ENCODE measurements at regions not wholly inside any gene's neighbourhood (a gene's known extent, or its start where the extent isn't known, plus 50 kb on each side); places are given as distances from the start of the nearest gene placed in this dataset.

GRCh38 chr22:48515571-48516200, 1312.0 kb downstream of the BRD1 start:
- intact Hi-C loops (cut with DNase I): no loop called here
- TF ChIP-seq CTCF (IDR thresholded peaks at IDR 0.05): no peak
- 83 to 85% (median 85%) methylated on average over 24 of the region's 24 CpGs for WGBS, 3 donors
- H3K9me3 ChIP-seq: no peaks in the 10 kb centered on the region
- H3K36me3 ChIP-seq (ENCODE audit: insufficient read depth in 1 of 2, low read depth in 1 of 2): no peaks in the 10 kb centered on the region
- DNase-seq (no peak), ATAC-seq (no peak)
- no peak overlapping the region for H3K27ac ChIP-seq
- H3K4me1 ChIP-seq: no peaks in the 10 kb centered on the region
- H3K4me3 ChIP-seq: no peak overlapping the region
- no peaks in the 10 kb centered on the region for H3K27me3 ChIP-seq (ENCODE audit: insufficient read depth in 3 of 3, low read length in 2 of 3)

GRCh38 chr22:48513929-48514328, 1313.7 kb downstream of the BRD1 start:
- H3K9me3 ChIP-seq: no peaks in the 10 kb centered on the region
- intact Hi-C loops (cut with DNase I): no loop called here
- no peak for DNase-seq
- no peaks in the 10 kb centered on the region for H3K27me3 ChIP-seq (ENCODE audit: insufficient read depth in 3 of 3, low read length in 2 of 3)
- H3K4me3 ChIP-seq: no peak overlapping the region
- WGBS, 3 donors: 69 to 73% (median 72%) methylated on average over 10 of the region's 10 CpGs
- ATAC-seq: no peak
- H3K27ac ChIP-seq: no peak overlapping the region
- H3K4me1 ChIP-seq: no peaks in the 10 kb centered on the region
- no peak for TF ChIP-seq CTCF (IDR thresholded peaks at IDR 0.05)
- H3K36me3 ChIP-seq (ENCODE audit: insufficient read depth in 1 of 2, low read depth in 1 of 2): no peaks in the 10 kb centered on the region

- ATAC-seq (no peak), DNase-seq (no peak)
- TF ChIP-seq CTCF (IDR thresholded peaks at IDR 0.05): no peak
- H3K27me3 ChIP-seq (ENCODE audit: insufficient read depth in 3 of 3, low read length in 2 of 3): no peaks in the 10 kb centered on the region
- no peaks in the 10 kb centered on the region for H3K9me3 ChIP-seq
- no peaks in the 10 kb centered on the region for H3K4me1 ChIP-seq
- no peak overlapping the region for H3K4me3 ChIP-seq
- intact Hi-C loops (cut with DNase I): no loop called here
- no peak overlapping the region for H3K27ac ChIP-seq
- no peaks in the 10 kb centered on the region for H3K36me3 ChIP-seq (ENCODE audit: insufficient read depth in 1 of 2, low read depth in 1 of 2)
- 86 to 91% (median 87%) methylated on average over 10 of the region's 10 CpGs for WGBS, 3 donors
Observed at GRCh38 chr22:48513446-48513845, 1314.2 kb downstream of the BRD1 start.

GRCh38 chr22:48511781-48512327, 1315.8 kb downstream of the BRD1 start:
- Histone ChIP-seq H3K36me3 (ENCODE audit: insufficient read depth in 1 of 2, low read depth in 1 of 2) (no peaks in the 10 kb centered on the region), H3K4me3 (no peak overlapping the region), H3K4me1 (no peaks in the 10 kb centered on the region), H3K27ac (no peak overlapping the region), H3K9me3 (no peaks in the 10 kb centered on the region), H3K27me3 (ENCODE audit: insufficient read depth in 3 of 3, low read length in 2 of 3) (no peaks in the 10 kb centered on the region)
- no peak for TF ChIP-seq CTCF (IDR thresholded peaks at IDR 0.05)
- intact Hi-C loops (cut with DNase I): no loop called here
- ATAC-seq (no peak), DNase-seq (no peak)
- WGBS, 3 donors: 90% methylated on average over 23 of the region's 23 CpGs

GRCh38 chr22:48511211-48511610, 1316.5 kb downstream of the BRD1 start:
- Histone ChIP-seq H3K27me3 (ENCODE audit: insufficient read depth in 3 of 3, low read length in 2 of 3) (no peaks in the 10 kb centered on the region), H3K4me1 (no peaks in the 10 kb centered on the region), H3K36me3 (ENCODE audit: insufficient read depth in 1 of 2, low read depth in 1 of 2) (no peaks in the 10 kb centered on the region), H3K9me3 (no peaks in the 10 kb centered on the region), H3K27ac (no peak overlapping the region), H3K4me3 (no peak overlapping the region)
- intact Hi-C loops (cut with DNase I): no loop called here
- no peak for ATAC-seq
- TF ChIP-seq CTCF (IDR thresholded peaks at IDR 0.05): no peak
- WGBS, 3 donors: 59 to 72% (median 63%) methylated on average over 5 to 7 of the region's 7 CpGs
- no peak for DNase-seq

Measured in psoas muscle (tissue), 7 donors.